ENCODE measurements at regions not wholly inside any gene's neighbourhood (a gene's known extent, or its start where the extent isn't known, plus 50 kb on each side); places are given as distances from the start of the nearest gene placed in this dataset.
"Not testable (repeated sequence)": the region's sequence is repeated elsewhere in the genome, so short reads cannot be mapped to it uniquely, and the experiment has no call there.

DNA sequence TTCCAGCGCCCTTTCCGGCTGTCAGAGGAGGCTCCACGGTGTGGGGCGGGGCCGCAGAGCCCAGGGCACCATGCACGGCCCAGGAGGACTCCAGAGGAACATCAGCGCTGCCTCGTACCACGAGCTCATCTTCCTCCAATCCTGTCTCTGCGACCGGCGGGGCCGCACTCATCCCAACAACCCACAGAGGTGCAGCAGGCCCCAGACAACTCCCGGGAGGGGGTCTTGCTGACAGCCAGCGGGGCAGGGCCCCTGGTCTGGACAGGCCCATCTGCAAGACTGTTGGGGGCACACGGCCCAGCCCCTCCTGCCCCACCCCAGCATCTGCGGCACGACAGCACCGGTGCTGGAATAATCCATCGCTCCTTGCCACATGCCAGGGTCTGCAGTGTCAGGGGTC, 88.8 kb downstream of the OLFM1 start:
- Histone ChIP-seq H3K4me3 (ENCODE audit: low read length) (no peak overlapping the region), H3K27ac (ENCODE audit: low read length) (no peak overlapping the region), H3K27me3 (ENCODE audit: insufficient read depth, low read depth, low read length) (no peaks in the 10 kb centered on the region), H3K9ac (ENCODE audit: low read length) (no peak overlapping the region), H3K4me2 (ENCODE audit: low read length) (no peak overlapping the region), H3K9me2 (ENCODE audit: insufficient read depth, low read length) (no peaks in the 10 kb centered on the region), H3K79me2 (replicated peaks; ENCODE audit: insufficient read depth, low read length) (no peaks in the 10 kb centered on the region), H3F3A (ENCODE audit: insufficient read depth, low read length, poor library complexity, severe bottlenecking) (no peaks in the 10 kb centered on the region), H3K9me3 (ENCODE audit: low read length) (no peaks in the 10 kb centered on the region), H2AFZ (ENCODE audit: low read depth, low read length) (no peak overlapping the region), H3K36me3 (ENCODE audit: insufficient read depth, low read length) (no peaks in the 10 kb centered on the region), H4K20me1 (ENCODE audit: insufficient read depth) (no peaks in the 10 kb centered on the region)
- TF ChIP-seq EP300 (conservative IDR thresholded peaks at IDR 0.05; ENCODE audit: poor library complexity, severe bottlenecking) (no peak), EZH2 (IDR thresholded peaks at IDR 0.05; ENCODE audit: borderline replicate concordance, insufficient read depth, low read length, poor library complexity, severe bottlenecking) (no peak), TAF1 (IDR thresholded peaks at IDR 0.05; ENCODE audit: low read depth) (no peak), MXI1 (conservative IDR thresholded peaks at IDR 0.05; ENCODE audit: poor library complexity, severe bottlenecking) (no peak), RAD21 (conservative IDR thresholded peaks at IDR 0.05) (no peak), SMC3 (conservative IDR thresholded peaks at IDR 0.05; ENCODE audit: poor library complexity) (no peak), POLR2AphosphoS5 (IDR thresholded peaks at IDR 0.05) (no peak)
- TF ChIP-seq, protein P1, sequence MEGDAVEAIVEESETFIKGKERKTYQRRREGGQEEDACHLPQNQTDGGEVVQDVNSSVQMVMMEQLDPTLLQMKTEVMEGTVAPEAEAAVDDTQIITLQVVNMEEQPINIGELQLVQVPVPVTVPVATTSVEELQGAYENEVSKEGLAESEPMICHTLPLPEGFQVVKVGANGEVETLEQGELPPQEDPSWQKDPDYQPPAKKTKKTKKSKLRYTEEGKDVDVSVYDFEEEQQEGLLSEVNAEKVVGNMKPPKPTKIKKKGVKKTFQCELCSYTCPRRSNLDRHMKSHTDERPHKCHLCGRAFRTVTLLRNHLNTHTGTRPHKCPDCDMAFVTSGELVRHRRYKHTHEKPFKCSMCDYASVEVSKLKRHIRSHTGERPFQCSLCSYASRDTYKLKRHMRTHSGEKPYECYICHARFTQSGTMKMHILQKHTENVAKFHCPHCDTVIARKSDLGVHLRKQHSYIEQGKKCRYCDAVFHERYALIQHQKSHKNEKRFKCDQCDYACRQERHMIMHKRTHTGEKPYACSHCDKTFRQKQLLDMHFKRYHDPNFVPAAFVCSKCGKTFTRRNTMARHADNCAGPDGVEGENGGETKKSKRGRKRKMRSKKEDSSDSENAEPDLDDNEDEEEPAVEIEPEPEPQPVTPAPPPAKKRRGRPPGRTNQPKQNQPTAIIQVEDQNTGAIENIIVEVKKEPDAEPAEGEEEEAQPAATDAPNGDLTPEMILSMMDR (IDR thresholded peaks at IDR 0.05; ENCODE audit: poor library complexity, severe bottlenecking): no peak
- TF ChIP-seq, protein P2, sequence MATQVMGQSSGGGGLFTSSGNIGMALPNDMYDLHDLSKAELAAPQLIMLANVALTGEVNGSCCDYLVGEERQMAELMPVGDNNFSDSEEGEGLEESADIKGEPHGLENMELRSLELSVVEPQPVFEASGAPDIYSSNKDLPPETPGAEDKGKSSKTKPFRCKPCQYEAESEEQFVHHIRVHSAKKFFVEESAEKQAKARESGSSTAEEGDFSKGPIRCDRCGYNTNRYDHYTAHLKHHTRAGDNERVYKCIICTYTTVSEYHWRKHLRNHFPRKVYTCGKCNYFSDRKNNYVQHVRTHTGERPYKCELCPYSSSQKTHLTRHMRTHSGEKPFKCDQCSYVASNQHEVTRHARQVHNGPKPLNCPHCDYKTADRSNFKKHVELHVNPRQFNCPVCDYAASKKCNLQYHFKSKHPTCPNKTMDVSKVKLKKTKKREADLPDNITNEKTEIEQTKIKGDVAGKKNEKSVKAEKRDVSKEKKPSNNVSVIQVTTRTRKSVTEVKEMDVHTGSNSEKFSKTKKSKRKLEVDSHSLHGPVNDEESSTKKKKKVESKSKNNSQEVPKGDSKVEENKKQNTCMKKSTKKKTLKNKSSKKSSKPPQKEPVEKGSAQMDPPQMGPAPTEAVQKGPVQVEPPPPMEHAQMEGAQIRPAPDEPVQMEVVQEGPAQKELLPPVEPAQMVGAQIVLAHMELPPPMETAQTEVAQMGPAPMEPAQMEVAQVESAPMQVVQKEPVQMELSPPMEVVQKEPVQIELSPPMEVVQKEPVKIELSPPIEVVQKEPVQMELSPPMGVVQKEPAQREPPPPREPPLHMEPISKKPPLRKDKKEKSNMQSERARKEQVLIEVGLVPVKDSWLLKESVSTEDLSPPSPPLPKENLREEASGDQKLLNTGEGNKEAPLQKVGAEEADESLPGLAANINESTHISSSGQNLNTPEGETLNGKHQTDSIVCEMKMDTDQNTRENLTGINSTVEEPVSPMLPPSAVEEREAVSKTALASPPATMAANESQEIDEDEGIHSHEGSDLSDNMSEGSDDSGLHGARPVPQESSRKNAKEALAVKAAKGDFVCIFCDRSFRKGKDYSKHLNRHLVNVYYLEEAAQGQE (IDR thresholded peaks at IDR 0.05; ENCODE audit: borderline replicate concordance): no peak

GRCh38 chr9:135177562-135177961, 90.1 kb downstream of the OLFM1 start:
- H4K20me1 ChIP-seq (ENCODE audit: insufficient read depth); H3K9ac ChIP-seq (ENCODE audit: low read length); H3K4me3 ChIP-seq (ENCODE audit: low read length); H2AFZ ChIP-seq (ENCODE audit: low read depth, low read length); H3K9me3 ChIP-seq (ENCODE audit: low read length); H3F3A ChIP-seq (ENCODE audit: insufficient read depth, low read length, poor library complexity, severe bottlenecking); H3K27me3 ChIP-seq (ENCODE audit: insufficient read depth, low read depth, low read length); H3K36me3 ChIP-seq (ENCODE audit: insufficient read depth, low read length); H3K4me2 ChIP-seq (ENCODE audit: low read length); H3K9me2 ChIP-seq (ENCODE audit: insufficient read depth, low read length); H3K79me2 ChIP-seq (replicated peaks; ENCODE audit: insufficient read depth, low read length); H3K27ac ChIP-seq (ENCODE audit: low read length): not testable (repeated sequence)

DNA sequence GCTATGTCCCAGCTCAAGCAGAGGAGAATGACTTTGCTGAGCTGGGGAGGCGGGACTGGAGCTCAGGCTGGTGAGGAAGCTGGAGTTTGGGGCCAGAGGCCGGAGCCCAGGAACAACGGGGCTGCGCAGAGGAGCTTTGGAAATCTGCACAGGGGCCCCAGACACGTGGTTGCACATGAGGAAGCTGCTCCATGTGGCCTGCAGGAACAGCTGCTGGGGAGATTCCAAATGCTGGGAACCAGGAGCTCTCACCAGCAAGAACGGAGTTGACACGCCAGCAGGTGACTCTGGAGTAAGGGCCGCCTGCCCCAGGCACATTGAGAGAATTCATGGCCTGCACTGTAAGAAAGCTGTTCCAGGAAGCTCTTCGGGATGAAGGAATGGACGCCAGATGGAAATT, 91.0 kb downstream of the OLFM1 start:
- Histone ChIP-seq H3K27ac (ENCODE audit: low read length) (no peak overlapping the region), H3K27me3 (ENCODE audit: insufficient read depth, low read depth, low read length) (no peaks in the 10 kb centered on the region), H3K4me3 (ENCODE audit: low read length) (no peak overlapping the region), H2AFZ (ENCODE audit: low read depth, low read length) (no peak overlapping the region), H4K20me1 (ENCODE audit: insufficient read depth) (no peaks in the 10 kb centered on the region), H3K9me3 (ENCODE audit: low read length) (no peaks in the 10 kb centered on the region), H3K79me2 (replicated peaks; ENCODE audit: insufficient read depth, low read length) (no peaks in the 10 kb centered on the region), H3K9ac (ENCODE audit: low read length) (no peak overlapping the region), H3K4me2 (ENCODE audit: low read length) (no peak overlapping the region), H3K9me2 (ENCODE audit: insufficient read depth, low read length) (no peaks in the 10 kb centered on the region), H3F3A (ENCODE audit: insufficient read depth, low read length, poor library complexity, severe bottlenecking) (no peaks in the 10 kb centered on the region), H3K36me3 (ENCODE audit: insufficient read depth, low read length) (no peaks in the 10 kb centered on the region)
- TF ChIP-seq EP300 (conservative IDR thresholded peaks at IDR 0.05; ENCODE audit: poor library complexity, severe bottlenecking) (no peak), TAF1 (IDR thresholded peaks at IDR 0.05; ENCODE audit: low read depth) (no peak), MXI1 (conservative IDR thresholded peaks at IDR 0.05; ENCODE audit: poor library complexity, severe bottlenecking) (no peak), EZH2 (IDR thresholded peaks at IDR 0.05; ENCODE audit: borderline replicate concordance, insufficient read depth, low read length, poor library complexity, severe bottlenecking) (no peak), RAD21 (conservative IDR thresholded peaks at IDR 0.05) (no peak), POLR2AphosphoS5 (IDR thresholded peaks at IDR 0.05) (no peak), SMC3 (conservative IDR thresholded peaks at IDR 0.05; ENCODE audit: poor library complexity) (no peak)
- TF ChIP-seq, protein P2 (IDR thresholded peaks at IDR 0.05; ENCODE audit: borderline replicate concordance): no peak
- TF ChIP-seq, protein P1 (IDR thresholded peaks at IDR 0.05; ENCODE audit: poor library complexity, severe bottlenecking): no peak
